AG10803 (cell line): ENCODE measurements at regions not wholly inside any gene's neighbourhood (a gene's known extent, or its start where the extent isn't known, plus 50 kb on each side); places are given as distances from the start of the nearest gene placed in this dataset.

Experiments
- DNase-seq: peaks from one replicate; pipeline ENCODE4 v3.0.0; 2010; ENCODE audit warnings: low read depth
- H3K4me3 ChIP-seq: 2 replicates; pipeline ENCODE4 v1.5.1; 2011; ENCODE audit warnings: mild to moderate bottlenecking, low read length, control low read depth
- CTCF ChIP-seq: conservative IDR thresholded peaks from 2 replicates; pipeline ENCODE4 v1.5.1; 2011; ENCODE audit warnings: mild to moderate bottlenecking, low read length, control low read depth, inconsistent platforms

- TF ChIP-seq CTCF = no peak
- no peak overlapping the region for H3K4me3 ChIP-seq
- no peak for DNase-seq
Observed at GRCh38 chr12:77342253-77342652, 276.9 kb upstream of the E2F7 start.

GRCh38 chr12:77339610-77340009 lies 274.2 kb upstream of the E2F7 start:
- H3K4me3 ChIP-seq = no peak overlapping the region
- DNase-seq = peak; percentile 69
- TF ChIP-seq CTCF = no peak

GRCh38 chr12:77337362-77337761 lies 272.0 kb upstream of the E2F7 start:
- TF ChIP-seq CTCF = no peak
- no peak for DNase-seq
- H3K4me3 ChIP-seq = no peak overlapping the region

- no peak for DNase-seq
- no peak overlapping the region for H3K4me3 ChIP-seq
- TF ChIP-seq CTCF = no peak
Observed at GRCh38 chr12:77334806-77335205, 269.4 kb upstream of the E2F7 start.

GRCh38 chr12:77328326-77328725 lies 263.0 kb upstream of the E2F7 start:
- H3K4me3 ChIP-seq = no peak overlapping the region
- TF ChIP-seq CTCF = no peak
- no peak for DNase-seq

- DNase-seq = no peak
- TF ChIP-seq CTCF = no peak
- peak overlapping the region; percentile 84 for H3K4me3 ChIP-seq
Observed at GRCh38 chr12:77325511-77326236, 260.3 kb upstream of the E2F7 start.

GRCh38 chr12:77324763-77325468 lies 259.5 kb upstream of the E2F7 start:
- peak; percentile 61 for DNase-seq
- H3K4me3 ChIP-seq = peak overlapping the region; percentile 84
- peak; percentile 51 for TF ChIP-seq CTCF
